Right lobe of liver (tissue), 6 donors: ENCODE measurements at regions not wholly inside any gene's neighbourhood (a gene's known extent, or its start where the extent isn't known, plus 50 kb on each side); places are given as distances from the start of the nearest gene placed in this dataset.
"Not testable (repeated sequence)": the region's sequence is repeated elsewhere in the genome, so short reads cannot be mapped to it uniquely, and the experiment has no call there.

Experiments
- ATAC-seq, 4 donors: fragments of 200-7000 bp; cut with Tn5 transposase; one replicate each; pipeline ENCODE4 v1.9.1; 2020; ENCODE audit warnings: mild to moderate bottlenecking in 4 of 4, moderate library complexity in 4 of 4
- DNase-seq, 3 donors: peaks; one replicate each; pipeline ENCODE4 v3.0.0-alpha.2; 2020
- H3K27ac ChIP-seq, 3 donors: fragments of 200-600 bp; one replicate each; pipeline ENCODE4 v1.8.0; 2022
- H3K27me3 ChIP-seq, 2 donors: fragments of 200-600 bp; one replicate each; pipeline ENCODE4 v1.8.0; 2022
- H3K36me3 ChIP-seq, 4 donors: fragments of 200-600 bp; sonication (generic) in 1 of 4; one replicate each; pipeline versions ENCODE4 v1.5.1 to v1.8.0; 2017 to 2022; ENCODE audit warnings: control low read depth in 1 of 4
- H3K4me1 ChIP-seq, 4 donors: fragments of 200-600 bp; sonication (generic) in 1 of 4; one replicate each; pipeline versions ENCODE4 v1.5.1 to v1.8.0; 2017 to 2022; ENCODE audit warnings: control low read depth in 1 of 4
- H3K4me3 ChIP-seq, 3 donors: fragments of 200-600 bp; one replicate each; pipeline ENCODE4 v1.8.0; 2022
- H3K9me3 ChIP-seq, 4 donors: fragments of 200-600 bp; sonication (generic) in 1 of 4; one replicate each; pipeline versions ENCODE4 v1.5.1 to v1.8.0; 2017 to 2022; ENCODE audit warnings: control low read depth in 1 of 4
- CTCF ChIP-seq, 4 donors: fragments of 200-600 bp in 3 of 4; fragments of 450-650 bp in 1 of 4; IDR thresholded peaks; one replicate each; pipeline versions ENCODE4 v1.5.1 to v1.8.0; 2016 to 2022; ENCODE audit warnings: antibody characterized with exemption in 4 of 4, mild to moderate bottlenecking in 2 of 4
- POLR2A ChIP-seq: fragments of 450-650 bp; IDR thresholded peaks from one replicate; pipeline ENCODE4 v1.6.1; 2017; ENCODE audit warnings: antibody characterized with exemption, mild to moderate bottlenecking
- WGBS: methylation state at CpG from one replicate; pipeline ENCODE4 v1.1.6; 2018; ENCODE audit warnings: low coverage, low lambda C conversion rate; ENCODE audit not compliant: insufficient coverage; ENCODE audit errors: missing lambda C conversion rate; 5-methylcytosine and 5-hydroxymethylcytosine counted together
- intact Hi-C, 2 donors: fragments of 100-400 bp; cut with DNase I; formaldehyde crosslinking; loops; one replicate each; pipeline versions ENCODE4 v1.11.2 to v1.14.1; 2022
- donor health status: DM: no; HTN: yes; CAD: no.
- donor health status: DM: no; HTN: no; CAD: no.
- donor health status: DM: no; HTN: no; CAD: no.
- donor health status: DM: no; HTN: yes; CAD: no.
- donor health status: DM: no; HTN: yes; CAD: no.

GRCh38 chr2:182650704-182651103 lies 65.4 kb upstream of the DNAJC10 start:
- ATAC-seq (peak; percentile 30 to 53 (median 39)), DNase-seq (no peak)
- TF ChIP-seq CTCF (IDR thresholded peaks at IDR 0.05) (peak; percentile 34 to 46 (median 44)), POLR2A (no peak)
- intact Hi-C loops: loop anchor here in 1 of 2 donors (10.0 kb wide), 1 partner anchor 466 kb away; no protein-coding TSS in a partner anchor
- H3K4me1 ChIP-seq: no peaks in the 10 kb centered on the region
- no peak overlapping the region for H3K27ac ChIP-seq
- no peaks in the 10 kb centered on the region for H3K36me3 ChIP-seq
- no peaks in the 10 kb centered on the region for H3K9me3 ChIP-seq
- no peak overlapping the region for H3K4me3 ChIP-seq
- H3K27me3 ChIP-seq: no peaks in the 10 kb centered on the region
- WGBS: 61% methylated on average over 4 of the region's 4 CpGs

- ATAC-seq (no peak), DNase-seq (no peak)
- no peaks in the 10 kb centered on the region for H3K4me1 ChIP-seq
- H3K9me3 ChIP-seq: no peaks in the 10 kb centered on the region
- H3K4me3 ChIP-seq: no peak overlapping the region
- 60% methylated on average over 6 of the region's 6 CpGs for WGBS
- intact Hi-C loops: loop anchor here in 1 of 2 donors (10.0 kb wide), 1 partner anchor 468 kb away; no protein-coding TSS in a partner anchor
- H3K27me3 ChIP-seq: no peaks in the 10 kb centered on the region
- no peak overlapping the region for H3K27ac ChIP-seq
- TF ChIP-seq CTCF (IDR thresholded peaks at IDR 0.05) (no peak), POLR2A (no peak)
- no peaks in the 10 kb centered on the region for H3K36me3 ChIP-seq
Measured at GRCh38 chr2:182652326-182652725, 63.7 kb upstream of the DNAJC10 start.

DNA sequence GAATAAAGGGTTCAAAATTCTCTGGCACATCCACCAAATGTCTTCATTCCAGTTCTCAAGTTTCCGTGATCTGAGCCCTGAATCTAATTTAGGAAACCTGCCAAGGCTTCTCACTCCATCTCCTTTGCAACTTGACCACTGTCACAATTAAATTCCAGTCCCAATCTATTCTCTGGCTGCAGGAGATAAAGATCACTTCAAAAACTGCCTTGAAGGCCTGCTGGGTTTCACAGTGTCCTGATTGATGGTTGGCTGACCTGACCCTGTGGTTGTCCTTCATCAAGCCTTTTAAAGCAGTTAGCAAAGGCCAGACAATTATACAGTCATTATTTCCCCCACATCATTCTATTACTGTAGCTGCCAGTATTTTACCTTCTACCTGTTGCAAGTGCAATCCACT lies 60.3 kb upstream of the DNAJC10 start:
- Histone ChIP-seq H3K27ac (no peak overlapping the region), H3K4me1 (no peaks in the 10 kb centered on the region)
- 88% methylated on average over 1 of the region's 1 CpG for WGBS

DNA sequence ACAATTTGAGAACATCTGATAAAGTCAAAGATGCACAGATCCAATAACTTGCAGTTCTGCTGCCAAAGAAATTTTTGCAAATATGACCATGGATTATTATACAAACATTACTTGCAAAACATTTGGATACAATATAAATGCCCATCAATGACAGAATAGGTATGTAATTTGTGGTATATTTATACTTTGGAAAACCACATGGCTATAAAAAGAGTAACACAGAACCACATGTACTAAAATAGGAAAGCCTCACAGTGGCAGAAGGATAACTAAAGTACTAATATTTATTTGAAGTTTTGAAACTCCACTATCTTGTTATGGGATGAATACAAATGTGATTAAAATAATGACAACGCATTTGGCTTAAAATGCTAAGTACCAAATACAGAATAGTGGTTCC lies 51.8 kb upstream of the DNAJC10 start:
- ATAC-seq (no peak), DNase-seq (no peak)
- Histone ChIP-seq H3K4me1 (no peaks in the 10 kb centered on the region), H3K4me3 (no peak overlapping the region), H3K9me3 (no peaks in the 10 kb centered on the region), H3K27me3 (no peaks in the 10 kb centered on the region), H3K27ac (no peak overlapping the region), H3K36me3 (no peaks in the 10 kb centered on the region)
- TF ChIP-seq CTCF (IDR thresholded peaks at IDR 0.05) (no peak), POLR2A (no peak)
- intact Hi-C loops: no loop called here
- WGBS: 50% methylated on average over 1 of the region's 1 CpG

More for the DNA sequence above, 60.3 kb upstream of the DNAJC10 start:
- Histone ChIP-seq H3K27me3 (no peaks in the 10 kb centered on the region), H3K4me3 (no peak overlapping the region), H3K36me3 (no peaks in the 10 kb centered on the region), H3K9me3 (no peaks in the 10 kb centered on the region)
- intact Hi-C loops: loop anchor here in 1 of 2 donors (10.0 kb wide), 1 partner anchor 471 kb away; no protein-coding TSS in a partner anchor
- TF ChIP-seq CTCF (IDR thresholded peaks at IDR 0.05) (no peak), POLR2A (no peak)
- no peak for DNase-seq
- ATAC-seq: no peak

DNA sequence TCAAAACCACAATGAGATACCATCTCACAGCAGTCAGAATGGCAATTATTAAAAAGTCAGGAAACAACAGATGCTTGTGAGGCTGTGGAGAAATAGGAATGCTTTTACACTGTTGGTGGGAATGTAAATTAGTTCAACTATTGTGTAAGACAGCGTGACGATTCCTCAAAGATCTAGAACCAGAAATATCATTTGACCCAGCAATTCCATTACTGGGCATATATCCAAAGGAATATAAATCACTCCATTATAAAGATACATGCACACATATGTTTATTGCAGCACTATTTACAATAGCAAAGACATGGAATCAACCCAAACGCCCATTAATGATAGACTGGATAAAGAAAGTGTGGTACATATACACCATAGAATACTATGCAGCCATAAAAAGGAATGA lies 50.6 kb upstream of the DNAJC10 start:
- DNase-seq, H3K4me3 ChIP-seq, H3K27ac ChIP-seq, ATAC-seq, H3K4me1 ChIP-seq, H3K27me3 ChIP-seq, H3K36me3 ChIP-seq, intact Hi-C loops, H3K9me3 ChIP-seq: not testable (repeated sequence)
- 73% methylated on average over 3 of the region's 3 CpGs for WGBS
